ENCODE measurements at regions not wholly inside any gene's neighbourhood (a gene's known extent, or its start where the extent isn't known, plus 50 kb on each side); places are given as distances from the start of the nearest gene placed in this dataset.

DNA sequence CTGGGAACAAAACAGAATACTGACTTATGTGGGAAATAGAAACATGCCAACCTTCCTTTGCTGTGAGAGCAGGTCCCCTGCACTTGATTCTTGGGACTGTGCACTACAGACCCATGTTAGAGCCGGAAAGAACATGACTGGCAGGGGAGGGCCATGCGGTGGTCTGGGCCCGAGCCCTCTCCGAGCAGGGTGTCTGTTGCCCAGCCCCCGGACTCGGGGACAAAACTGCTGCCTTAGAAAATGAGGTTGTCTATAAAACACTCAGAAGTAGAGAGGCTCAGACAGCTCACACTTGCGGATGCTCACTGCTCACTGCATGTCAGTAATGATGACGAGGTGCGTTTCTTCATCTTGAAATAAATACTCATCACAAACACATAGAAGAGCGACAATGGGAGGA lies 270.7 kb upstream of the HDAC4 start:
- no peaks in the 10 kb centered on the region for H3F3A ChIP-seq (ENCODE audit: insufficient read depth, low read length)
- TF ChIP-seq CTCF (IDR thresholded peaks at IDR 0.05; ENCODE audit: low read length) (no peak), EZH2 (IDR thresholded peaks at IDR 0.05; ENCODE audit: borderline replicate concordance, low read length) (no peak)
- H3K9me3 ChIP-seq (ENCODE audit: low read length) = no peaks in the 10 kb centered on the region
- H3K36me3 ChIP-seq (ENCODE audit: insufficient read depth, low read length) = no peaks in the 10 kb centered on the region
- no peak overlapping the region for H2AFZ ChIP-seq (ENCODE audit: low read length)
- H4K20me1 ChIP-seq (ENCODE audit: insufficient read depth, low read length) = no peaks in the 10 kb centered on the region
- no peaks in the 10 kb centered on the region for H3K4me1 ChIP-seq (ENCODE audit: insufficient read depth, low read length, severe bottlenecking)
- H3K27me3 ChIP-seq (ENCODE audit: insufficient read depth, low read length) = no peaks in the 10 kb centered on the region
- H3K9me2 ChIP-seq (ENCODE audit: low read depth, low read length) = no peaks in the 10 kb centered on the region
- H3K4me3 ChIP-seq (ENCODE audit: low read depth, low read length, poor library complexity, severe bottlenecking) = no peak overlapping the region
- H3K4me2 ChIP-seq (ENCODE audit: low read length) = no peak overlapping the region
- no peak overlapping the region for H3K9ac ChIP-seq (ENCODE audit: low read length)
- no peak overlapping the region for H3K27ac ChIP-seq (ENCODE audit: low read depth, low read length, poor library complexity, severe bottlenecking)
- H3K79me2 ChIP-seq (ENCODE audit: insufficient read depth, low read length) = no peaks in the 10 kb centered on the region

DNA sequence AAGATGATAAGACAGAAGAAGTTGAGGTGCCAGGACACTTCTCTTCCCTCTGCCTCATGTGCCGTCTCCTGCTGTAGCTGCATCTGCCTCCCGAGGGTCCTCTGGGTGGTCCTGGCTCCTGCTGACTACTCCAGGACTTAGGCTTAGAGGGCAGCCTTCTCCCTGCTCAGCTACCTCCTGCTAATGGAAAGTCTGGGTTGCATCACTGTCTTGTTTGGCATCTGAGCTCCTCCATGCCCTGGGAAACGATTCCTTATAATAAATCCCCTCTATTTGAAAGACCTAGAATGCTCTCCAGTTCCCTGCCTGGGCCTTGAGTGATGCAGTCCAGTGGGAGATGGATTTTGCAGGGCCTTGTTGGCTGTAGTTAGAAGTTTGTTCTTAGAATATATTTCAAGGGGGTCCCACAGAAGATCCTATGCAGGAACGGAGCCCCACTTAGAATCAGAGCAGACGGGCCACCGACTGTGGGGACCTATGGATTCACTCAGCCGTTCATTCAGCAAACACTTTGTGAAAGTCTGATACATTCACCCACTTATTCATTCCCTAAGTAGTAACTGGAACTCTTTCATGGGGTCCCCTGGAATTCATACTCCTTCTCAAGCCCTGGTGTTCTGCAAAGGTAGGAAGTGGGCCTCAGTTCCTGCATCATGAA lies 269.8 kb upstream of the HDAC4 start:
- Histone ChIP-seq H3K79me2 (ENCODE audit: insufficient read depth, low read length) (no peaks in the 10 kb centered on the region), H3K9ac (ENCODE audit: low read length) (no peak overlapping the region), H3K4me3 (ENCODE audit: low read depth, low read length, poor library complexity, severe bottlenecking) (no peak overlapping the region), H3F3A (ENCODE audit: insufficient read depth, low read length) (no peaks in the 10 kb centered on the region), H3K27ac (ENCODE audit: low read depth, low read length, poor library complexity, severe bottlenecking) (no peak overlapping the region), H2AFZ (ENCODE audit: low read length) (no peak overlapping the region), H3K9me2 (ENCODE audit: low read depth, low read length) (no peaks in the 10 kb centered on the region), H3K9me3 (ENCODE audit: low read length) (no peaks in the 10 kb centered on the region), H3K4me1 (ENCODE audit: insufficient read depth, low read length, severe bottlenecking) (no peaks in the 10 kb centered on the region), H3K36me3 (ENCODE audit: insufficient read depth, low read length) (no peaks in the 10 kb centered on the region), H3K4me2 (ENCODE audit: low read length) (no peak overlapping the region), H3K27me3 (ENCODE audit: insufficient read depth, low read length) (no peaks in the 10 kb centered on the region), H4K20me1 (ENCODE audit: insufficient read depth, low read length) (no peaks in the 10 kb centered on the region)
- TF ChIP-seq CTCF (IDR thresholded peaks at IDR 0.05; ENCODE audit: low read length) = no peak
- TF ChIP-seq EZH2 (IDR thresholded peaks at IDR 0.05; ENCODE audit: borderline replicate concordance, low read length) = no peak

DNA sequence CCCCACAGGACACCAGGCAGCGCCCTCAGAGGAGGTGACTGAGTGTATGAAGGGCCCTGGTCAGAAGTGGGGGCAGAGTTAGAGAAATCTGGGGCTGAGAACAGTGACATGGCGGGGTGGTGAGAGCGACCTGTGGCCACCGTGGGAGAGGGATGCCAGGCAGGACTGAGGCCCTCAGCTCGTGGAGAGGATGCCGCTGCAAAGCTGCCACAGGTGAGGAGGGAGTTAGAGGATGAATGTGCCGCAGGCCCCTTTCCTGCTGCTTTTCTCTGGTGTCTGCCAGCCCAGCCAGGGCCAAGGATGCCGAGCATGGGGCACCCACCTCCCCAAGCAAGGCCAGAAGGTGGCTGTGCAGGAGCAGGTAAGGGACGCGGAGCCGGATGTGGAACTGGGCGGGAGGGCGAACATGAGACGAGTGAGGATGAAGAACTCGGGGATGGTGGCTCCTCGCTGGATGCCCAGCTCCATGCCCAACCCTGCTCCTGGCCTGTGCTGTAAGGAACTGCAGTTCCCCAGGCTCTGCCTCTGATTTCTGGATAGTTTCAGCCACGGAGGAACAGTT lies 269.2 kb upstream of the HDAC4 start:
- H3K9me3 ChIP-seq (ENCODE audit: low read length) = no peaks in the 10 kb centered on the region
- H3K4me3 ChIP-seq (ENCODE audit: low read depth, low read length, poor library complexity, severe bottlenecking) = no peak overlapping the region
- H3F3A ChIP-seq (ENCODE audit: insufficient read depth, low read length) = no peaks in the 10 kb centered on the region
- H3K27me3 ChIP-seq (ENCODE audit: insufficient read depth, low read length) = no peaks in the 10 kb centered on the region
- TF ChIP-seq EZH2 (IDR thresholded peaks at IDR 0.05; ENCODE audit: borderline replicate concordance, low read length) (no peak), CTCF (IDR thresholded peaks at IDR 0.05; ENCODE audit: low read length) (no peak)
- no peaks in the 10 kb centered on the region for H3K36me3 ChIP-seq (ENCODE audit: insufficient read depth, low read length)
- H3K9ac ChIP-seq (ENCODE audit: low read length) = no peak overlapping the region
- H4K20me1 ChIP-seq (ENCODE audit: insufficient read depth, low read length) = no peaks in the 10 kb centered on the region
- no peaks in the 10 kb centered on the region for H3K79me2 ChIP-seq (ENCODE audit: insufficient read depth, low read length)
- H3K4me2 ChIP-seq (ENCODE audit: low read length) = no peak overlapping the region
- H3K27ac ChIP-seq (ENCODE audit: low read depth, low read length, poor library complexity, severe bottlenecking) = no peak overlapping the region
- no peaks in the 10 kb centered on the region for H3K4me1 ChIP-seq (ENCODE audit: insufficient read depth, low read length, severe bottlenecking)
- no peak overlapping the region for H2AFZ ChIP-seq (ENCODE audit: low read length)
- no peaks in the 10 kb centered on the region for H3K9me2 ChIP-seq (ENCODE audit: low read depth, low read length)

All from OCI-LY1 (cell line).